HG03460 (cell line): ENCODE measurements at regions not wholly inside any gene's neighbourhood (a gene's known extent, or its start where the extent isn't known, plus 50 kb on each side); places are given as distances from the start of the nearest gene placed in this dataset.
"Not testable (repeated sequence)": the region's sequence is repeated elsewhere in the genome, so short reads cannot be mapped to it uniquely, and the experiment has no call there.

Experiments
- ATAC-seq: cut with Tn5 transposase; IDR thresholded peaks from one replicate; pipeline ENCODE4 v1.9.1; 2021; ENCODE audit not compliant: unreplicated experiment

- no peak for ATAC-seq
These were observed 1569.7 kb upstream of the SLC39A10 start for GRCh38 chr2:194087089-194087958.

- ATAC-seq, result no peak
These were observed 1570.9 kb upstream of the SLC39A10 start for GRCh38 chr2:194086129-194086528.

- ATAC-seq, result no peak
These were observed 1577.0 kb upstream of the SLC39A10 start for GRCh38 chr2:194079989-194080388.

- ATAC-seq, result no peak
These were observed 1579.7 kb upstream of the SLC39A10 start for GRCh38 chr2:194077366-194077765.

- ATAC-seq, result no peak
These were observed 1594.6 kb upstream of the SLC39A10 start for GRCh38 chr2:194062401-194062800.

- ATAC-seq, result no peak
These were observed 1596.8 kb upstream of the SLC39A10 start for GRCh38 chr2:194060269-194060668.

GRCh38 chr2:194054313-194054712 lies 1602.7 kb upstream of the SLC39A10 start:
- ATAC-seq, result no peak

GRCh38 chr2:194044321-194044720 lies 1612.7 kb upstream of the SLC39A10 start:
- no peak for ATAC-seq

- ATAC-seq, result not testable (repeated sequence)
These were observed 1635.9 kb upstream of the SLC39A10 start for GRCh38 chr2:194021130-194021529.

GRCh38 chr2:194020155-194020554 lies 1636.9 kb upstream of the SLC39A10 start:
- ATAC-seq, result no peak

- ATAC-seq, result no peak
These were observed 1641.3 kb upstream of the SLC39A10 start for GRCh38 chr2:194015751-194016150.

GRCh38 chr2:194014639-194015038 lies 1642.4 kb upstream of the SLC39A10 start:
- ATAC-seq, result no peak

GRCh38 chr2:194004590-194005206 lies 1652.3 kb upstream of the SLC39A10 start:
- ATAC-seq, result no peak

GRCh38 chr2:194003911-194004310 lies 1653.1 kb upstream of the SLC39A10 start:
- ATAC-seq, result no peak

GRCh38 chr2:194002699-194003368 lies 1654.2 kb upstream of the SLC39A10 start:
- no peak for ATAC-seq

- no peak for ATAC-seq
These were observed 1666.2 kb upstream of the SLC39A10 start for GRCh38 chr2:193990868-193991267.

GRCh38 chr2:193989645-193990044 lies 1667.4 kb upstream of the SLC39A10 start:
- no peak for ATAC-seq

GRCh38 chr2:193988784-193989183 lies 1668.2 kb upstream of the SLC39A10 start:
- ATAC-seq, result no peak

- ATAC-seq, result no peak
These were observed 1671.8 kb upstream of the SLC39A10 start for GRCh38 chr2:193985272-193985671.

GRCh38 chr2:193980599-193980998 lies 1676.4 kb upstream of the SLC39A10 start:
- no peak for ATAC-seq

GRCh38 chr2:193973781-193974180 lies 1683.2 kb upstream of the SLC39A10 start:
- no peak for ATAC-seq

GRCh38 chr2:193966590-193966989 lies 1690.4 kb upstream of the SLC39A10 start:
- no peak for ATAC-seq
